H1 (cell line): ENCODE measurements at regions not wholly inside any gene's neighbourhood (a gene's known extent, or its start where the extent isn't known, plus 50 kb on each side); places are given as distances from the start of the nearest gene placed in this dataset.

Experiments used
- CTCF ChIA-PET: fragments of 300-600 bp; sonication (Branson Sonifier 250); formaldehyde crosslinking; loops from one replicate; lab custom pipeline; 2021; ENCODE audit not compliant: partially characterized antibody; lab: Charles Lee
- POLR2A ChIA-PET: fragments of 300-600 bp; sonication (Branson Sonifier 250); formaldehyde crosslinking; loops from one replicate; lab custom pipeline; 2021; ENCODE audit warnings: inconsistent platforms; ENCODE audit not compliant: partially characterized antibody; lab: Charles Lee
- DNase-seq, 2 experiments: peaks; one replicate each; pipeline versions ENCODE4 v3.0.0 to v3.0.0-alpha.2; 2010 to 2022; ENCODE audit warnings: low spot score in 2 of 2, low read depth in 1 of 2, mixed read lengths in 1 of 2
- FAIRE-seq: peaks from 2 replicates; lab custom pipeline; 2011; peaks lifted over from hg19 to GRCh38; lab: Jason Lieb, UNC
- H2AFZ ChIP-seq: 2 replicates; pipeline ENCODE4 v1.8.1; 2012; ENCODE audit warnings: low read length, inconsistent platforms
- H2AK5ac ChIP-seq: 2 replicates; pipeline ENCODE4 v1.6.1; 2013; ENCODE audit warnings: low read depth, low read length
- H2BK120ac ChIP-seq: replicated peaks from 2 replicates; pipeline ENCODE3; 2013; ENCODE audit warnings: low read depth, low read length, inconsistent platforms
- H2BK12ac ChIP-seq: 2 replicates; pipeline ENCODE4 v1.6.1; 2013; ENCODE audit warnings: low read depth, low read length
- H2BK15ac ChIP-seq: 2 replicates; pipeline ENCODE4 v1.6.1; 2013; ENCODE audit warnings: low read length
- H2BK20ac ChIP-seq: 2 replicates; pipeline ENCODE4 v1.6.1; 2013; ENCODE audit warnings: low read length
- H2BK5ac ChIP-seq: 2 replicates; pipeline ENCODE4 v1.6.1; 2013; ENCODE audit warnings: low read depth, low read length
- H3K14ac ChIP-seq: 2 replicates; pipeline ENCODE4 v1.6.1; 2013; ENCODE audit warnings: inconsistent platforms; ENCODE audit not compliant: insufficient read length
- H3K18ac ChIP-seq: 2 replicates; pipeline ENCODE4 v1.6.1; 2013; ENCODE audit warnings: low read length; ENCODE audit errors: extremely low read depth
- H3K23ac ChIP-seq: 2 replicates; pipeline ENCODE4 v1.6.1; 2013; ENCODE audit warnings: inconsistent platforms; ENCODE audit not compliant: insufficient read length
- H3K23me2 ChIP-seq: 2 replicates; pipeline ENCODE4 v1.6.1; 2013; ENCODE audit warnings: low read depth, low read length
- H3K27ac ChIP-seq: 2 replicates; pipeline ENCODE4 v1.6.1; 2011; ENCODE audit warnings: low read depth, low read length, inconsistent platforms
- H3K27me3 ChIP-seq, 4 experiments: replicated peaks in 1 of 4; 1 replicate in 1 of 4; 2 replicates in 3 of 4; pipeline versions ENCODE4 v1.6.1 to v1.8.1; 2011 to 2013; ENCODE audit warnings: low read length in 3 of 4, mild to moderate bottlenecking in 3 of 4, inconsistent platforms in 2 of 4, mixed read lengths in 2 of 4, moderate library complexity in 1 of 4; ENCODE audit not compliant: control insufficient read depth in 3 of 4, insufficient read depth in 3 of 4; ENCODE audit errors: extremely low read depth in 1 of 4
- H3K36me3 ChIP-seq, 4 experiments: 2 replicates each; pipeline versions ENCODE4 v1.6.1 to v1.8.1; 2011 to 2013; ENCODE audit warnings: mild to moderate bottlenecking in 4 of 4, low read length in 3 of 4, moderate library complexity in 2 of 4, control low read depth in 1 of 4, inconsistent platforms in 1 of 4; ENCODE audit not compliant: insufficient read depth in 4 of 4, control insufficient read depth in 2 of 4
- H3K4ac ChIP-seq: replicated peaks from 2 replicates; pipeline ENCODE3; 2013; ENCODE audit warnings: low read length, low read depth, mixed read lengths, inconsistent platforms; ENCODE audit not compliant: insufficient read length
- H3K4me1 ChIP-seq, 4 experiments: replicated peaks in 1 of 4; 1 replicate in 1 of 4; 2 replicates in 3 of 4; pipeline versions ENCODE4 v1.6.1 to v1.8.1; 2011 to 2013; ENCODE audit warnings: low read length in 3 of 4, inconsistent platforms in 2 of 4, mixed read lengths in 1 of 4; ENCODE audit not compliant: insufficient read depth in 4 of 4, control insufficient read depth in 3 of 4
- H3K4me2 ChIP-seq, 2 experiments: 2 replicates each; pipeline versions ENCODE4 v1.6.1 to v1.8.1; 2011 to 2013; ENCODE audit warnings: low read depth in 2 of 2, low read length in 2 of 2, control low read depth in 1 of 2, inconsistent platforms in 1 of 2, mild to moderate bottlenecking in 1 of 2; ENCODE audit not compliant: insufficient read depth in 1 of 2
- H3K4me3 ChIP-seq, 4 experiments: fragments of 200-600, 300-600 bp in 1 of 4; sonication (generic), shearing (Covaris generic), sonication (Bioruptor Twin) in 1 of 4; 2 replicates each; pipeline versions ENCODE4 v1.5.1 to v1.8.1; 2011 to 2016; ENCODE audit warnings: low read length in 4 of 4, low read depth in 3 of 4, control low read depth in 2 of 4, inconsistent platforms in 2 of 4, mild to moderate bottlenecking in 2 of 4, mixed read lengths in 1 of 4, moderate library complexity in 1 of 4; ENCODE audit not compliant: insufficient read depth in 2 of 4; ENCODE audit errors: extremely low read depth in 1 of 4
- H3K56ac ChIP-seq: replicated peaks from 2 replicates; pipeline ENCODE3; 2013; ENCODE audit warnings: low read depth, mild to moderate bottlenecking, mixed read lengths, low read length, inconsistent platforms; ENCODE audit not compliant: insufficient read length
- H3K79me1 ChIP-seq: 2 replicates; pipeline ENCODE4 v1.6.1; 2013; ENCODE audit warnings: low read depth, low read length, control low read depth
- H3K79me2 ChIP-seq, 2 experiments: 2 replicates each; pipeline versions ENCODE4 v1.6.1 to v1.8.1; 2012 to 2013; ENCODE audit warnings: low read length in 2 of 2, mild to moderate bottlenecking in 2 of 2, inconsistent platforms in 1 of 2; ENCODE audit not compliant: insufficient read depth in 2 of 2, control insufficient read depth in 1 of 2
- H3K9ac ChIP-seq, 4 experiments: replicated peaks in 1 of 4; 1 replicate in 1 of 4; 2 replicates in 3 of 4; pipeline versions ENCODE4 v1.6.1 to v1.8.1; 2011 to 2013; ENCODE audit warnings: low read depth in 3 of 4, low read length in 3 of 4, control low read depth in 2 of 4, mild to moderate bottlenecking in 2 of 4, moderate library complexity in 2 of 4, inconsistent platforms in 1 of 4; ENCODE audit errors: extremely low read depth in 1 of 4
- H3K9me3 ChIP-seq, 2 experiments: 2 replicates each; pipeline versions ENCODE4 v1.6.1 to v1.8.1; 2012 to 2013; ENCODE audit warnings: mild to moderate bottlenecking in 2 of 2, moderate library complexity in 2 of 2, control low read depth in 1 of 2, inconsistent platforms in 1 of 2, low read depth in 1 of 2, low read length in 1 of 2, mixed read lengths in 1 of 2; ENCODE audit not compliant: insufficient read depth in 2 of 2
- H4K20me1 ChIP-seq, 2 experiments: replicated peaks in 1 of 2; 2 replicates each; pipeline versions ENCODE3 to v1.8.1; 2011 to 2013; ENCODE audit warnings: inconsistent platforms in 2 of 2, low read length in 2 of 2, mild to moderate bottlenecking in 1 of 2; ENCODE audit not compliant: insufficient read depth in 2 of 2, control insufficient read depth in 1 of 2
- H4K5ac ChIP-seq: 2 replicates; pipeline ENCODE4 v1.6.1; 2013; ENCODE audit warnings: low read length, low read depth, mixed read lengths, inconsistent platforms; ENCODE audit not compliant: insufficient read length
- H4K8ac ChIP-seq: 2 replicates; pipeline ENCODE4 v1.8.0; 2013; ENCODE audit warnings: mild to moderate bottlenecking, moderate library complexity, low read length, inconsistent platforms; ENCODE audit not compliant: insufficient read depth; ENCODE audit errors: extremely low read depth
- H4K91ac ChIP-seq: replicated peaks from 2 replicates; pipeline ENCODE3; 2013; ENCODE audit warnings: low read length, mixed read lengths, inconsistent platforms; ENCODE audit not compliant: insufficient read length
- CHD2 ChIP-seq: IDR thresholded peaks from 2 replicates; pipeline ENCODE4 v1.6.1; 2012; ENCODE audit warnings: low read length, improper control_type of control experiment
- WGBS, 2 experiments: shearing (Covaris generic) in 1 of 2; methylation state at CpG; one replicate each; pipeline versions ENCODE4 v1.1.6 to v1.1.7; 2013 to 2015; ENCODE audit warnings: low lambda C conversion rate in 2 of 2, mixed read lengths in 2 of 2, inconsistent platforms in 1 of 2, low coverage in 1 of 2, missing lambda C conversion rate in 1 of 2; ENCODE audit not compliant: insufficient replicate concordance in 2 of 2, insufficient coverage in 1 of 2, insufficient read length in 1 of 2; ENCODE audit errors: extremely low coverage in 1 of 2, missing lambda C conversion rate in 1 of 2; 5-methylcytosine and 5-hydroxymethylcytosine counted together

DNA sequence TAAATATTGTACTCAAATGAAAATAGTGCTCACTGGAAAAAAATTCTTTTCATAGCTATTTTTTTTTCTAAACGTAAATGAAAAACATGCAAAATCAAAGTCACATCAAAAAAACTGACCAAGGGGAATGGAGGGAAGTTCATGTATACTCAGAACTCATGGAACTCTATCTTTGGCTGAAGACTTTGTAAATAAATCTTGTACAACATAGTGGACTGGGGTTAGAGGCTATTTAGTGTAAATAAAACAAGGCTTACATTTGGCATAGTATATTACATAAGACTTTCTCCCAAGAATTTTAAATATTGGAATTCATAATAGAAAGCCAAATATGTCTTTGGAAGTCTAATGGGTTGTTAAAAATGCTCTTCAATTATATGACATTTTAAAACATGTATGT, 59.8 kb upstream of the PDE5A start:
- WGBS, 2 experiments, result 80% methylated on average over 1 of the region's 1 CpG; no CpG with 5 or more reads in 1 of the 2 experiments
- no peak for TF ChIP-seq CHD2

More for the DNA sequence above, 59.8 kb upstream of the PDE5A start:
- no peaks in the 10 kb centered on the region for H3K79me1 ChIP-seq
- no peak overlapping the region for H4K91ac ChIP-seq
- no peak overlapping the region for H2AK5ac ChIP-seq
- no peaks in the 10 kb centered on the region for H4K20me1 ChIP-seq
- no peak overlapping the region for H2BK5ac ChIP-seq
- no peak overlapping the region for H3K4ac ChIP-seq
- H4K5ac ChIP-seq, result no peak overlapping the region
- POLR2A ChIA-PET, result no interaction called here
- no peak overlapping the region for H3K4me3 ChIP-seq
- no peak overlapping the region for H3K27ac ChIP-seq
- CTCF ChIA-PET, result no interaction called here
- FAIRE-seq, result no peak
- no peak overlapping the region for H4K8ac ChIP-seq
- H2BK15ac ChIP-seq, result no peak overlapping the region
- H3K4me2 ChIP-seq, result no peak overlapping the region
- H2AFZ ChIP-seq, result no peak overlapping the region
- H3K18ac ChIP-seq, result no peak overlapping the region
- H3K79me2 ChIP-seq, result no peaks in the 10 kb centered on the region
- H2BK12ac ChIP-seq, result no peak overlapping the region
- H3K9me3 ChIP-seq, result peaks cover 6 to 7% of the 10 kb centered on the region in 2 experiments; a peak in 3 of 4 replicates
- no peak overlapping the region for H3K9ac ChIP-seq
- H3K23ac ChIP-seq, result no peak overlapping the region
- no peak overlapping the region for H3K56ac ChIP-seq
- peaks cover 0 to 5% (median 0%) of the 10 kb centered on the region in 4 experiments; a peak in 1 of 7 replicates for H3K4me1 ChIP-seq
- H2BK20ac ChIP-seq, result no peak overlapping the region
- H3K23me2 ChIP-seq, result no peaks in the 10 kb centered on the region
- H3K14ac ChIP-seq, result no peak overlapping the region
- no peak for DNase-seq
- no peak overlapping the region for H2BK120ac ChIP-seq
- no peaks in the 10 kb centered on the region; a peak in 2 of 8 replicates for H3K36me3 ChIP-seq
- H3K27me3 ChIP-seq, result no peaks in the 10 kb centered on the region
